Fibroblast of lung (primary cell): ENCODE measurements at regions not wholly inside any gene's neighbourhood (a gene's known extent, or its start where the extent isn't known, plus 50 kb on each side); places are given as distances from the start of the nearest gene placed in this dataset.

Experiments
- DNase-seq, 2 donors: peaks; one replicate each; pipeline versions ENCODE4 v3.0.0 to v3.0.0-alpha.2; 2010; ENCODE audit warnings: low read depth in 2 of 2
- H2AFZ ChIP-seq: 2 replicates; pipeline ENCODE4 v1.5.1; 2012; ENCODE audit warnings: low read length, control low read depth, inconsistent platforms
- H3K27ac ChIP-seq: 2 replicates; pipeline ENCODE4 v1.5.1; 2011; ENCODE audit warnings: low read length, control low read depth; ENCODE audit not compliant: insufficient read depth
- H3K27me3 ChIP-seq: 2 replicates; pipeline ENCODE4 v1.5.1; 2011; ENCODE audit warnings: mild to moderate bottlenecking, low read length; ENCODE audit not compliant: control insufficient read depth, insufficient read depth
- H3K36me3 ChIP-seq: 2 replicates; pipeline ENCODE4 v1.5.1; 2011; ENCODE audit warnings: low read length; ENCODE audit not compliant: control insufficient read depth, insufficient read depth
- H3K4me1 ChIP-seq: 2 replicates; pipeline ENCODE4 v1.5.1; 2011; ENCODE audit warnings: low read length; ENCODE audit not compliant: control insufficient read depth, insufficient read depth; ENCODE audit errors: extremely low read depth
- H3K4me2 ChIP-seq: 2 replicates; pipeline ENCODE4 v1.5.1; 2011; ENCODE audit warnings: low read length, control low read depth; ENCODE audit not compliant: insufficient read depth; ENCODE audit errors: extremely low read depth
- H3K4me3 ChIP-seq, 4 experiments: fragments of 200-600 bp in 1 of 4; sonication (generic) in 1 of 4; replicated peaks in 1 of 4; 2 replicates each; pipeline ENCODE4 v1.5.1; 2011 to 2016; ENCODE audit warnings: low read length in 4 of 4, low read depth in 3 of 4, mild to moderate bottlenecking in 3 of 4, control low read depth in 2 of 4, inconsistent platforms in 1 of 4, mixed read lengths in 1 of 4; ENCODE audit not compliant: insufficient read depth in 1 of 4; ENCODE audit errors: control extremely low read depth in 1 of 4
- H3K79me2 ChIP-seq: 2 replicates; pipeline ENCODE4 v1.5.1; 2012; ENCODE audit warnings: mild to moderate bottlenecking, low read length, inconsistent platforms; ENCODE audit not compliant: control insufficient read depth, insufficient read depth
- H3K9ac ChIP-seq: 2 replicates; pipeline ENCODE4 v1.5.1; 2011; ENCODE audit warnings: mild to moderate bottlenecking, low read length, control low read depth; ENCODE audit not compliant: insufficient read depth
- H3K9me3 ChIP-seq: 2 replicates; pipeline ENCODE4 v1.5.1; 2012; ENCODE audit warnings: low read depth, low read length; ENCODE audit not compliant: control insufficient read depth, insufficient read depth
- H4K20me1 ChIP-seq: 2 replicates; pipeline ENCODE4 v1.5.1; 2011; ENCODE audit warnings: low read length; ENCODE audit not compliant: control insufficient read depth, insufficient read depth; ENCODE audit errors: extremely low read depth
- CTCF ChIP-seq, 2 donors: IDR thresholded peaks in 1 of 2; conservative IDR thresholded peaks in 1 of 2; 1 replicate in 1 of 2; 2 replicates in 1 of 2; pipeline ENCODE4 v1.5.1; 2011 to 2012; ENCODE audit warnings: low read length in 2 of 2, control low read depth in 1 of 2, inconsistent platforms in 1 of 2, low read depth in 1 of 2, mild to moderate bottlenecking in 1 of 2
- EZH2 ChIP-seq: IDR thresholded peaks from 2 replicates; pipeline ENCODE4 v1.5.1; 2012; ENCODE audit warnings: low read length, control low read depth, mild to moderate bottlenecking; ENCODE audit errors: missing control alignments

GRCh38 chr10:22825841-22826240 lies 102.0 kb upstream of the ARMC3 start:
- H3K9me3 ChIP-seq: no peaks in the 10 kb centered on the region

GRCh38 chr10:22824984-22825383 lies 102.9 kb upstream of the ARMC3 start:
- no peak overlapping the region for H3K4me3 ChIP-seq
- no peak for TF ChIP-seq EZH2
- TF ChIP-seq CTCF (conservative IDR thresholded peaks at IDR 0.05 in 1 of 2, IDR thresholded peaks at IDR 0.05 in 1 of 2; ENCODE audit: low read depth in 1 of 2, low read length in 2 of 2): no peak
- no peaks in the 10 kb centered on the region for H3K9me3 ChIP-seq
- H3K4me2 ChIP-seq: no peak overlapping the region
- peaks cover 15% of the 10 kb centered on the region for H3K4me1 ChIP-seq
- H3K79me2 ChIP-seq: no peaks in the 10 kb centered on the region
- H3K9ac ChIP-seq: no peak overlapping the region
- H2AFZ ChIP-seq: no peak overlapping the region
- no peaks in the 10 kb centered on the region for H4K20me1 ChIP-seq
- no peaks in the 10 kb centered on the region for H3K27me3 ChIP-seq
- H3K36me3 ChIP-seq: no peaks in the 10 kb centered on the region
- DNase-seq: peak in 1 of 2 donors; percentile 90
- H3K27ac ChIP-seq: no peak overlapping the region

More at GRCh38 chr10:22825841-22826240, 102.0 kb upstream of the ARMC3 start:
- Histone ChIP-seq H3K9ac (no peak overlapping the region), H3K4me2 (no peak overlapping the region), H3K27ac (no peak overlapping the region), H2AFZ (no peak overlapping the region), H3K79me2 (no peaks in the 10 kb centered on the region), H3K4me3 (no peak overlapping the region), H3K27me3 (no peaks in the 10 kb centered on the region), H3K36me3 (no peaks in the 10 kb centered on the region), H3K4me1 (peaks cover 15% of the 10 kb centered on the region), H4K20me1 (no peaks in the 10 kb centered on the region)
- DNase-seq: no peak
- TF ChIP-seq EZH2: no peak
- TF ChIP-seq CTCF (conservative IDR thresholded peaks at IDR 0.05 in 1 of 2, IDR thresholded peaks at IDR 0.05 in 1 of 2; ENCODE audit: low read depth in 1 of 2, low read length in 2 of 2): no peak

- DNase-seq: no peak
- Histone ChIP-seq H3K4me1 (peaks cover 15% of the 10 kb centered on the region), H2AFZ (no peak overlapping the region), H3K9me3 (no peaks in the 10 kb centered on the region), H4K20me1 (no peaks in the 10 kb centered on the region), H3K27ac (no peak overlapping the region), H3K79me2 (no peaks in the 10 kb centered on the region), H3K36me3 (no peaks in the 10 kb centered on the region), H3K9ac (no peak overlapping the region), H3K4me2 (no peak overlapping the region), H3K4me3 (no peak overlapping the region), H3K27me3 (no peaks in the 10 kb centered on the region)
- no peak for TF ChIP-seq CTCF (conservative IDR thresholded peaks at IDR 0.05 in 1 of 2, IDR thresholded peaks at IDR 0.05 in 1 of 2; ENCODE audit: low read depth in 1 of 2, low read length in 2 of 2)
- no peak for TF ChIP-seq EZH2
Observed at GRCh38 chr10:22824520-22824919, 103.3 kb upstream of the ARMC3 start.
